Esophagus squamous epithelium (tissue), 5 donors: ENCODE measurements at regions not wholly inside any gene's neighbourhood (a gene's known extent, or its start where the extent isn't known, plus 50 kb on each side); places are given as distances from the start of the nearest gene placed in this dataset.
"Not testable (repeated sequence)": the region's sequence is repeated elsewhere in the genome, so short reads cannot be mapped to it uniquely, and the experiment has no call there.

Experiments
- DNase-seq: peaks from one replicate; lab custom pipeline; 2025; lab: John Stamatoyannopoulos, UW
- H3K27ac ChIP-seq, 4 donors: fragments of 200-600 bp; sonication (generic); one replicate each; pipeline ENCODE4 v1.5.1; 2016 to 2019; ENCODE audit warnings: mild to moderate bottlenecking in 1 of 4
- H3K27me3 ChIP-seq, 4 donors: fragments of 200-600 bp; sonication (generic); 1 replicate in 3 of 4; 2 replicates in 1 of 4; pipeline versions ENCODE4 v1.5.1 to v1.6.0; 2017 to 2021; ENCODE audit warnings: antibody characterized with exemption in 1 of 4
- H3K36me3 ChIP-seq, 3 donors: fragments of 200-600 bp; sonication (generic); one replicate each; pipeline ENCODE4 v1.5.1; 2016 to 2019
- H3K4me1 ChIP-seq, 3 donors: fragments of 200-600 bp; sonication (generic); one replicate each; pipeline ENCODE4 v1.5.1; 2017 to 2019
- H3K4me3 ChIP-seq, 4 donors: fragments of 200-600 bp; sonication (generic); 1 replicate in 3 of 4; 2 replicates in 1 of 4; pipeline ENCODE4 v1.5.1; 2016 to 2019; ENCODE audit warnings: mild to moderate bottlenecking in 2 of 4, moderate library complexity in 1 of 4
- H3K9me3 ChIP-seq, 3 donors: fragments of 200-600 bp; sonication (generic); one replicate each; pipeline ENCODE4 v1.5.1; 2016 to 2019
- CTCF ChIP-seq, 6 experiments: fragments of 450-650 bp in 4 of 6; fragments of 200-600 bp in 2 of 6; sonication (generic) in 2 of 6; IDR thresholded peaks; one replicate each; pipeline ENCODE4 v1.5.1; 2016 to 2019; ENCODE audit warnings: antibody characterized with exemption in 6 of 6, mild to moderate bottlenecking in 4 of 6, moderate library complexity in 4 of 6
- POLR2A ChIP-seq, 4 donors: fragments of 450-650 bp; IDR thresholded peaks; one replicate each; pipeline ENCODE4 v1.6.1; 2017; ENCODE audit warnings: antibody characterized with exemption in 4 of 4, mild to moderate bottlenecking in 4 of 4, moderate library complexity in 3 of 4
- WGBS, 2 donors: methylation state at CpG; one replicate each; pipeline ENCODE4 v1.1.5; 2018; 5-methylcytosine and 5-hydroxymethylcytosine counted together
- intact Hi-C: fragments of 100-400 bp; cut with DNase I; formaldehyde crosslinking; loops from one replicate; pipeline ENCODE4 v1.15.0; 2022
- donor health status: DM: yes; HTN: yes; CAD: no.

- intact Hi-C loops = no loop called here
- peaks cover 0 to 14% (median 4%) of the 10 kb centered on the region in 3 donors for H3K9me3 ChIP-seq
- peaks cover 0 to 3% (median 0%) of the 10 kb centered on the region in 4 donors for H3K27me3 ChIP-seq
- H3K4me1 ChIP-seq = peaks cover 0 to 23% (median 10%) of the 10 kb centered on the region in 3 donors
- no peak for DNase-seq
- H3K27ac ChIP-seq = no peak overlapping the region
- H3K4me3 ChIP-seq = no peak overlapping the region
- 64 to 65% methylated on average over 8 of the region's 8 CpGs for WGBS, 2 donors
- no peaks in the 10 kb centered on the region for H3K36me3 ChIP-seq
- TF ChIP-seq CTCF (IDR thresholded peaks at IDR 0.05) (no peak), POLR2A (IDR thresholded peaks at IDR 0.05) (no peak)
These were observed 137.6 kb upstream of the ATXN1 start for GRCh38 chr6:16898640-16899396.

- TF ChIP-seq POLR2A (IDR thresholded peaks at IDR 0.05) (no peak), CTCF (IDR thresholded peaks at IDR 0.05) (no peak)
- Histone ChIP-seq H3K4me3 (no peak overlapping the region), H3K27ac (no peak overlapping the region), H3K9me3 (peaks cover 0 to 14% (median 4%) of the 10 kb centered on the region in 3 donors), H3K27me3 (peaks cover 0 to 3% (median 0%) of the 10 kb centered on the region in 4 donors), H3K36me3 (no peaks in the 10 kb centered on the region), H3K4me1 (peaks cover 0 to 12% (median 0%) of the 10 kb centered on the region in 3 donors)
- no peak for DNase-seq
- WGBS, 2 donors = 84 to 91% methylated on average over 5 of the region's 5 CpGs
- intact Hi-C loops = no loop called here
These were observed 136.4 kb upstream of the ATXN1 start for GRCh38 chr6:16897669-16898068.

GRCh38 chr6:16894301-16894700, 133.0 kb upstream of the ATXN1 start:
- Histone ChIP-seq H3K4me3 (no peak overlapping the region), H3K27me3 (peaks cover 0 to 3% (median 0%) of the 10 kb centered on the region in 4 donors), H3K4me1 (no peaks in the 10 kb centered on the region), H3K27ac (no peak overlapping the region), H3K36me3 (no peaks in the 10 kb centered on the region), H3K9me3 (peaks cover 0 to 14% (median 4%) of the 10 kb centered on the region in 3 donors)
- no peak for DNase-seq
- TF ChIP-seq CTCF (IDR thresholded peaks at IDR 0.05) (no peak), POLR2A (IDR thresholded peaks at IDR 0.05) (no peak)
- intact Hi-C loops = no loop called here

- intact Hi-C loops, H3K27ac ChIP-seq, DNase-seq, H3K4me3 ChIP-seq, H3K36me3 ChIP-seq, H3K4me1 ChIP-seq, H3K27me3 ChIP-seq: not testable (repeated sequence)
- 89 to 95% methylated on average over 7 of the region's 7 CpGs for WGBS, 2 donors
- peaks cover 0 to 14% (median 4%) of the 10 kb centered on the region in 3 donors for H3K9me3 ChIP-seq
These were observed 129.8 kb upstream of the ATXN1 start for GRCh38 chr6:16891110-16891509.

GRCh38 chr6:16885411-16886160, 124.3 kb upstream of the ATXN1 start:
- H3K4me1 ChIP-seq = no peaks in the 10 kb centered on the region
- 63 to 75% methylated on average over 4 of the region's 4 CpGs for WGBS, 2 donors
- TF ChIP-seq CTCF (IDR thresholded peaks at IDR 0.05) = no peak
- no peak for TF ChIP-seq POLR2A (IDR thresholded peaks at IDR 0.05)
- H3K27me3 ChIP-seq = peaks cover 0 to 3% (median 0%) of the 10 kb centered on the region in 4 donors
- intact Hi-C loops = no loop called here
- DNase-seq = no peak
- no peaks in the 10 kb centered on the region for H3K9me3 ChIP-seq
- H3K36me3 ChIP-seq = no peaks in the 10 kb centered on the region
- H3K27ac ChIP-seq = no peak overlapping the region
- H3K4me3 ChIP-seq = no peak overlapping the region
